NCI-H2081 (cell line): ENCODE measurements at regions not wholly inside any gene's neighbourhood (a gene's known extent, or its start where the extent isn't known, plus 50 kb on each side); places are given as distances from the start of the nearest gene placed in this dataset.
"Not testable (repeated sequence)": the region's sequence is repeated elsewhere in the genome, so short reads cannot be mapped to it uniquely, and the experiment has no call there.

Experiments
- DNase-seq, 2 experiments: peaks; one replicate each; lab custom pipeline; 2025; lab: John Stamatoyannopoulos, UW

- no peak for DNase-seq
Measured at GRCh38 chr5:23721336-23721735, 213.9 kb downstream of the PRDM9 start.

DNA sequence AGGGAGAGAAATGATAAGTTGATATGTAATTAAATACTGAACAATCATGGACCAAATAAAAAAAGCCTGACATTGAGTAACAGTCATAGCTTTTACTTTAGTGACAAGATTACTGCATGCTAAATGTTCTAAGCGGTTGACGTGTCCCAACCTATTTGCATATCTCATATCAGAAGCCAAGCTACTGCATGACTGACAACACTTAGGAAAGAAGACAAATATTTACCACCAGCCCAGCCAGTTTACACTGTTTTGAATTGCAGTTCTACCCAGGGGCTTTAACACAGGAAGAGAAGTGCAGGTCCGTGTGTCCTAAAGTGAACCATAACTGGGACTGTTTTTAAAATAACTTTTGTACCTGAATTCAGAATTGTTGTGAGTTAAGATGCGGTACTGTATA lies 219.9 kb downstream of the PRDM9 start:
- peak; percentile 79 to 93 for DNase-seq

DNA sequence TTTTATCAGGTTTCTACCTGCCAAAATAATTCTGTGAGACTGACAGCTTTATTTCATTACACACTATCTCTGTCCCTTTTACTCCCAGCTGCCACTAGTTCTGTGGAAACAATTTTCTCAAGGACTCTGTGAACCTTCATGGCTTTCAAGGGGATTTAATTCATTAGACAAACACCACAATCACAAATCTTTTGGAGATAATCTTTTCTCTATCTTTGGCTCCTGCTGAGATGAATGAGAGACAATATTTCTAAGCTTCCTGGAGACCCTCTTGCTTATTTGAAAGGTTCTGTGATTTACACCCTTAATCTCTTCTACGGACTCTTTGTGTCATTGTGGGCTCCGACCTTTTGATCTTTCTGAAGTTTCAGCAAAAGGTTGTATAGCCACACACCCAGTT lies 222.6 kb downstream of the PRDM9 start:
- DNase-seq = no peak

DNA sequence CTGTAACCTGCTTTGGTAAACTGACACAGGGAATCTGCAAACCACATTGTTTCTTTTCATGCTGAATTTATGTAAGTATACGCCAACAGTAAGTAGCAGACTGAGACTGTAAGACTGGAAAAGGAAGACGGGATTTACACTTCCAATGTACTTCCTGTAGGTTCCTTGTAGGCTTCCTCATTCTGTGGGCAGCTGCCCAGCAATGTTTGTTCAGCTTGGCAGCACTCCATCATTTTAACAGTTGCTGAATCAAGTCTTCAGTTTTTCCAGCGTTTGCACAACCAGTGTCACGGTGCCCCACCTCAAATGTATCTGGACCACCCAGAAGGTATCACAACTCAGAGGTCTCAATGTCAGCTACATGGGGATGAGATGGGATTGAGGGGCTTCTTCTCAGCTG lies 232.6 kb downstream of the PRDM9 start:
- DNase-seq = peak; percentile 28 to 73

- DNase-seq = peak in 1 of 2 experiments; percentile 21
Measured at GRCh38 chr5:23742701-23743100, 235.3 kb downstream of the PRDM9 start.

GRCh38 chr5:23755906-23756305 lies 248.5 kb downstream of the PRDM9 start:
- no peak for DNase-seq

DNA sequence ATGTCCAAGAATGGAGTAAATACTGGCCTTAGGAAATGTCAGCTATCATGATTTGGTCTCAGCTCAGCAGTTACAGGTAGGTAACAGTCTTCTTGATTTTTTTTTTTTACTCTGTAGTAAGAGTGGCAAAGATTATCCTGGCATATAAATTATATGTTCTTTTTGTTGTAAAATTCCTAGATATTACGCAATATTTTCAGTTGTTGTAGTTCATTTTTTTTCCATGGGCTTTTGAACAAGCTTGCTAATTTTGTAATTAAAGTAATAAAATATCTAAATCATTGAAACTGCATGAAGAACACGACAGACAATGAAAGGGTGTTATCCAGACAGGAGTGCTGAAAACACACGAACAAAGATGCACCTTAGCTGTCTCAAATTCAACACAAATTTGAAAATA lies 249.4 kb downstream of the PRDM9 start:
- no peak for DNase-seq

DNA sequence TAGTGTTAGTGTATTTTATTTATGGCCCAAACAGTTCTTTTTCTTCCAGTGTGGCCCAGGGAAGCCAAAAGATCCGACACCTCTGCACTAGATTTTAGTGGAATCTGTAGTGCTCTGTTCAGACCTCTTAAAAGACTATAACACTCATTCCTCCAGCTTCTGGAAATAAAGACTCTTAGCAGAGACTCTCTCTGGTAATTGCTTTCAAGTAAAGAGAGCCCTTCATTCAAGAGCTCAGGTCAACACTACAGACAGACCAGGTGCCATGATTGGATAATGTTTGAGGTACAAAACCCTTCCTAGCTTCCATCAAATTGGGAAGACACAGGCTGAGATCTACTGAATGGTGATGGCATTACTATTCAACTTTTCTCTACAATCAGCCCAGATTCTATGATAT lies 255.8 kb downstream of the PRDM9 start:
- DNase-seq = no peak

DNA sequence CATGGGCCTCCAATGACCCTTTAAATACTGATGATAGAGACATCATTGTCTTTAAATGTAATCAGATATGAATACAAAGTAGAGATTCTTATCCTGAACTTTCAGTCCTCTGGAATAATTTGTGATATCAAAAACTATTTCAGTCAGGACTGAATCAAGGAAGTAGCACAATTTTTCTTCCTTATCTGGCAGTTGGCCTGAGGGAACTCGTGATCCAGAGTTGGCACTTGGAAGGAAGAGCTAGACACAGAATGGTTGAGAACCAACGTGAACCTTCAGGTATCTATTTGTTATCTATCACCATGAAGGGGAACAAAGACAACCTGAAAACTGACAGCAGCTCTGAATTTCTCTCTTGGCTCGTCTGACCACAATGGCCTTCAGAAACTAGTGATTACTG lies 269.3 kb downstream of the PRDM9 start:
- no peak for DNase-seq

GRCh38 chr5:23800307-23800706 lies 292.9 kb downstream of the PRDM9 start:
- peak in 1 of 2 experiments; percentile 15 for DNase-seq

DNA sequence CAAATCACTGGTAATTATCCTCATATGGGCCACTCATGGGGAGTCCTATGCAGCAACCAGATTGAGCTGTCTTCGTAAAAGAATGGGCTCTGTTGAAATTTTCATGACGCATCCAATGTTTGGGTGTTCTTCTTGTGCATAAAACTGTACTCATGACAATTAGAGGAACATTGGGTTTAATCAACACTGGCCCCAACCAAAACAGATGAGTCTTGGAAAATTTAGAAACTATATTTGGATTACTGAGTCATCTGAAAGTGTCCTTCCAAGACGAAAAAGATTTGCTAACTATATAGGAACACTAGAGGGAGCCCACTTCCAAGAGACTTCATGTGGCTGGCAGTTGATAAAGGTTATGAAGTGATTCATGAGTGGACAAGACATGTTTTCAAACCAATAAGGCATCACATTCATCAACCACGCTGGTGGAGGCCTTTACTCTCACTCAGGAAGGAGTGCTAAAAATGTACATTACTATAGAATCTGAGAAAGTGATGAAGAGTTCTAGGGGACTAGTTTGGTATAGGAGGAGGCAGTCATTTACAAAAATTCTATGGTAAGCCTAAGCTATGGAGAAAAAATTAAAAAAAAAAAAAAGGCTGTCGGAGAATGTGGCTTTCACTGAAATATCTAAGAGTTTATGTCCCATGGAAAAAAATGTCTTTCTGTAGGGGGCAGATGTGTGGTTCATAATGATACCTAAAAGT lies 313.5 kb downstream of the PRDM9 start:
- peak; percentile 51 to 69 for DNase-seq

DNA sequence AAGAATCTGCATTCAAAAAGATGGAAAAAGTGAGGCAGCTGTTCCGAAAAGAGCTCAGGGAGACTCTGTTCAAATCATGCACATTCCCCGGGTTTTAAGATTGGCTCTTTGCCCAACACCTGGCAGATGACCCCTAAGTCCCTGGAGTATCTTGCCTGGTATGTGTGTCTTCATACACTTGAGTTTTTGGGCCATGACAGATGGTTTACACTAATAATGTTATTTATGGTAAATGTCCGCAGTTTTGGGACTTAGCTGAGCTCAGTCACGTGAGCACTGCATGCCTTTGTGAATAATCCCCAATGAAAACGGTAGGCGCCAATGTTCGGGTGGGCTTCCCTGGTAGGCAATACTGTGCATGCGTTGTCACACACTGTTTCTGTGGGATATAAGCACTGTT lies 316.1 kb downstream of the PRDM9 start:
- DNase-seq = no peak

- no peak for DNase-seq
Measured at GRCh38 chr5:23825196-23825595, 317.8 kb downstream of the PRDM9 start.

DNA sequence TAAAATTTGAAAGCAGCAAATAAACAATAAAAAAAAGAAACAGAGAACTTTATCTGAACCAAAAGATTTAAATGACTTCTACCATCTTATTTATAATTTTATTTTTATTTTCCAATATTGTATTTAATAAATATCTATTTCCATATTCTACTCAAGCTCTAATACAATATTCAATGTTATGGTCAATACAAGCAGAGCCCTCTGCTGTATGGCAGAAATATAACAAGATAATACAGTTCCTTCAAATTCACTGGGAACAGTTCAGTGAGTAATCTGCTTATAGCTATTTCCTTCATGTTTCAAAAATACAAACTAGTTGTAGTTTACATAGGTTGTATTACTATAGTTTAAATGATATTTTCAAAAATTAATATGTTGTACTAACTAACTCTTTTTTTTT lies 332.7 kb downstream of the PRDM9 start:
- DNase-seq = peak; percentile 19 to 20

- no peak for DNase-seq
Measured at GRCh38 chr5:23864786-23865185, 357.4 kb downstream of the PRDM9 start.

DNA sequence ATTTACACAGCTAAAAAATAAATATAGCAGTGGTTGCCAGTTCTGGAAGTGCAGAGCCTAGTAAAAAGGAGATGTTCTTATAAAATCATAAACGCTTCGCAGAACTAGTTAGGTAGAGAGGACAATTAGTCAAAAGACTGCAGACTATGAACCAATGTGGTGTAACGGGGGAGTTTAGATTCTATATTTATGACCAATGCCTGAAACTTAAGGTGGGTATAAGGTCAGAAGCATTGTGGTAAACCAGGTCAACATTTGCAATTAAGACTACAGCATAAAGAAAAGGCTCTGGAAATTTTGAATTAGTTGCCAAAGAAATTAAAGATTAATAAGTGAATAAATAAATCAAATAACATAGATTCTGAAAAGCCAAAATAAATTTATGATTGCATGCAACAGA lies 370.4 kb downstream of the PRDM9 start:
- no peak for DNase-seq

DNA sequence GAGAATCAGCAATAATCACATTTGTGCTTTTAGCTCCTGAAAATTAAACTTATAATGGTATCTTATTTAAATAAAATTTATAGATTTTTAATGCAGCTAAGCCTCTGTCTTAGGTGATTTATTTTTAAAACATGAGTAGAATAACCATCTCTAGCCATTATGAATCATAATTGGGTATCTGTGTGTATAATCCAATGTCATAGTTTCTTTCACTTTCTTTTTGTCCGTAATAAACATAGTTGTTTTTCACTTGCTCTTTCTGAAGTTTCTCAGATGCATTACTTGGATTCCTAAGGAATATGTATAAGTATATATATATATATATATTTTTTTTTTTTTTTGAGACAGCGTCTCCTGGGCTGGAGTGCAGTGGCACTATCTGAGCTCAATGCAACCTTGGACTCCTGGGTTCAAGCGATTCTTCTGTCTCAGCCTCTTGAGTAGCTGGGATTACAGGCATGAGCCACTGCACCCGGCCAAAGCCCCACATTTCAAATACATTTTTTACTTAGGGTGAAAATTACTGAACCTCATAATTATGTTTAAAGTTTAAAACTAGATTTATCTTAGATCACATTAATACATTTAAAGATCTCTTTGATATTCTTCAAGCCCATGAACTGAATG lies 377.1 kb downstream of the PRDM9 start:
- DNase-seq = no peak

DNA sequence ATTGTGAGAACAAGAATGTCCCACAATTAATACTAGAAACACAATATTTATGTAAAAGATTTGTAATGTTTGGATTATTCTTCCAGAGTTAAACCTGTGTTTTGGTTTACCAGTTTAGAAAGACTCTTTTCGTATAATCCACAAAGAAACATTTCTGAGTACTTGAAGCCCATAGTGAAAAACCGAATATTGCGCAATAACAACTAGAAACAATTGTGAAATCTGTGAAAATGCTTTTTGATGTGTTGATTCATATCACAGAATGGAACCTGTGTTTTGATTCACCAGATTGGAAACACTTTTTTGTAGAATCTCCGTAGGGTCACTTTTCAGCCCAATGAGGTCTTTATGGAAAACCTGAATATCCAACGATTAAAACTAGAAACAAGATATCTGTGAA lies 386.2 kb downstream of the PRDM9 start:
- no peak for DNase-seq

DNA sequence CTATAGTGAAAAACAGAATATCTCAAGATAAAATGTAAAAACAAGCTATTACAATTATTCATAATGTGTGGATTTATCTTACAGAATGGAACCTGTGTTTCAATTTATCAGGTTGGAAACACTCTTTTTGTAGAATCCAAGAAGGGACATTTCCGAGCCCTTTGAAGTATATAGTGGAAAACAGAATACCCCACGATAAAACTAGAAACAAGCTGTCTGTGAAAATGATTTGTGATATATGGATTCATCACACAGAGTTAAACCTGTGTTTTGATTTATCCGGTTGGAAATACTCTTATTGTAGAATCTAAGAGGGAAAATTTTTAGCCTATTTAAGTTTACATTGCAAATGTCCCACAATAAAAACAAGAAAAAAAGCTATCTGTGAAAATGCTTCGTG lies 388.2 kb downstream of the PRDM9 start:
- no peak for DNase-seq

DNA sequence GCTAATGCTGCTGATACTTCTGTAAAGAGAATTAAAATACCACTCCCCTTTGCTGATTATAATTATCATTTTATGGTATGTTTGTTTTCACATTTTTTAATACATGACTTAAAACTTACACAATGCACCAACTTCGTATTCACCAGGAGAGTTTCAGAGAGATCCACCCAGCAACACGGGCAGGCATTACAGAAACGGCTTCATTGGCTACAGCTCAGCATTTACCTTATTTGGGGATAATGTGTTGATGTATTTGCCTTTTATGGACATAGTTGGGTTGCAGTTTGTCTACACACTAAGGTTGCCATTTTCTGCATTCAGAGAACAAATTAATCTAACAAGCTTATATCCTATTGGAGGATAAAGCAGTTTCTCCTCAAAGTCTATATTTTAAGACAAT lies 423.6 kb downstream of the PRDM9 start:
- DNase-seq = no peak

DNA sequence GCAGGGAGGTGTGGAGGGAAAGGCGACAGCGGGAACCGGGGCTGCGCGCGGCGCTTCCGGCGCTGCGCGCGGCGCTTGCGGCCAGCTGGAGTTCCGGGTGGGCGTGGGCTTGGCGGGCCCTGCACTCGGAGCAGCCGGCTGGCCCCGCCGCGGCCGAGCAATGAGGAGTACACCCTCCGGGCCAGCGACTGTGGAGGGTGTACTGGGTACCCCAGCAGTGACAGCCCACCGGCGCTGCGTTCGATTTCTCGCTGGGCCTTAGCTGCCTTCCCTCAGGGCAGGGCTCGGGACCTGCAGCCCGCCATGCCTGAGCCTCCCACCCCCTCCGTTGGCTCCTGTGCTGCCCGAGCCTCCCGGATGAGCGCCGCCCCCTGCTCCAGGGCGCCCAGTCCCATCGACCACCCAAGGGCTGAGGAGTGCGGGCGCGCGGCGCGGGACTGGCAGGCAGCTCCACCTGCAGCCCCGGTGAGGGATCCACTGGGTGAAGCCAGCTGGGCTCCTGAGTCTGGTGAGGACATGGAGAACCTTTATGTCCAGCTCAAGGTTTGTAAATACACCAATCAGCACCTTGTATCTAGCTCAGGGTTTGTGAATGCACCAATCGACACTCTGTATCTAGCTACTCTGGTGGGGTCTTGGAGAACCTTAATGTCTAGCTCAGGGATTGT lies 444.0 kb downstream of the PRDM9 start:
- DNase-seq = not testable (repeated sequence)

DNA sequence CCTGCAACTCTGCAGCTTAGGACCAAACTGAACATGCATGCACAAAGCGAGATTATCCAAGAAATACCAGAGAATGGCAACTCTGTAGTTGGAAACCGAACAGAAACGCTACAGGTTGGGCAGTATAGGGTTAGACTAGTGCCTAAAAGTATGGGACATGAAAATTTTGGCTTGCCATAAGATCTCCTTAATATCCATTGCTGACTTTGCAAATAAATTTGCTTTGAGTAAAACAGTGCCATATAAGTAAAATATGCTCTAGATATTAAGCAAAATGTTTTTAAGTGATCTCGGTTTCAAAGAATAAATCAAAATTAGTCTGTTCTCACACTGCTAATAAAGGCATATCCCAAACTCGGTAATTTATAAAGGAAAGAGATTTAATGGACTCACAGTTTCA lies 456.0 kb downstream of the PRDM9 start:
- no peak for DNase-seq

DNA sequence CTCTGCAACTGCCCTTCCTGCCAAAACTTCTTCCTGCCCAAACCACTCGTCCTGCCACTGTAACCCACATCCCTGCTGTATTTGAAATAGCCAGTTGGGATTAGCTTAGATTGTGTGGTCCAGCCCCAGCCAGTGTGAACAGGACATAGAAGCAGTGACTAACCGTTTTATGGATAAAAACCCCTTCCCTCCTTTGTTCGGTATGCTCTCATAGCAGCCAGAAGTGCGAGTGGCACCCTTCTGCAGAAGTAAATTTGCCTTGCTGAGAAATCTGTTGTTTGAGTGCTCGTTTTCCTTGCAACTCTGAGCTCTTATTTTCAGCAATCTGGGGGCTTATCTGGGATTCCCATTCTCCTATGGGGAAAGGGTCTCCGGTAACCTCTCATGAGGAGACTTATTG lies 470.0 kb downstream of the PRDM9 start:
- DNase-seq = no peak
